ENCODE measurements at regions not wholly inside any gene's neighbourhood (a gene's known extent, or its start where the extent isn't known, plus 50 kb on each side); places are given as distances from the start of the nearest gene placed in this dataset.

- TF ChIP-seq POLR2AphosphoS5 (IDR thresholded peaks at IDR 0.05; ENCODE audit: low read depth, low read length), result no peak
- TF ChIP-seq FOXP2 (optimal IDR thresholded peaks at IDR 0.05; ENCODE audit: borderline replicate concordance, extremely low read depth, extremely low read length, insufficient read depth), result no peak
- TF ChIP-seq REST (IDR thresholded peaks at IDR 0.05; ENCODE audit: insufficient read depth in 1 of 2, low read depth in 2 of 2, low read length in 2 of 2), result no peak
- no peak for TF ChIP-seq SIN3A (IDR thresholded peaks at IDR 0.05; ENCODE audit: borderline replicate concordance, insufficient read depth, low read length)
These were observed 840.0 kb upstream of the B3GALT2 start for GRCh38 chr1:194026422-194026821.
